Tongue (tissue), 1 donor: ENCODE measurements at regions not wholly inside any gene's neighbourhood (a gene's known extent, or its start where the extent isn't known, plus 50 kb on each side); places are given as distances from the start of the nearest gene placed in this dataset.

ENCODE experiments used
- DNase-seq: peaks from one replicate; pipeline ENCODE4 v3.0.0-alpha.2; 2015

- no peak for DNase-seq
These were observed 115.0 kb upstream of the LGALSL start for GRCh38 chr2:64338910-64339500.

GRCh38 chr2:64341461-64341860, 112.5 kb upstream of the LGALSL start:
- no peak for DNase-seq

GRCh38 chr2:64342195-64343099, 111.5 kb upstream of the LGALSL start:
- DNase-seq: no peak

GRCh38 chr2:64344999-64345576, 108.9 kb upstream of the LGALSL start:
- no peak for DNase-seq

GRCh38 chr2:64345998-64346397, 108.0 kb upstream of the LGALSL start:
- DNase-seq: no peak

GRCh38 chr2:64348386-64349130, 105.4 kb upstream of the LGALSL start:
- peak; percentile 59 for DNase-seq

- no peak for DNase-seq
These were observed 104.8 kb upstream of the LGALSL start for GRCh38 chr2:64349131-64349530.

GRCh38 chr2:64350996-64351395, 103.0 kb upstream of the LGALSL start:
- DNase-seq: no peak

GRCh38 chr2:64352292-64352691, 101.7 kb upstream of the LGALSL start:
- DNase-seq: no peak

- DNase-seq: no peak
These were observed 98.9 kb upstream of the LGALSL start for GRCh38 chr2:64354857-64355680.

- DNase-seq: no peak
These were observed 97.1 kb upstream of the LGALSL start for GRCh38 chr2:64356906-64357305.

GRCh38 chr2:64359171-64359891, 94.6 kb upstream of the LGALSL start:
- DNase-seq: no peak

GRCh38 chr2:64359892-64360657, 93.9 kb upstream of the LGALSL start:
- DNase-seq: peak; percentile 69

GRCh38 chr2:64361151-64361938, 92.6 kb upstream of the LGALSL start:
- no peak for DNase-seq

GRCh38 chr2:64362562-64363026, 91.4 kb upstream of the LGALSL start:
- peak; percentile 8 for DNase-seq

- no peak for DNase-seq
These were observed 90.8 kb upstream of the LGALSL start for GRCh38 chr2:64363140-64363539.

GRCh38 chr2:64363848-64364247, 90.1 kb upstream of the LGALSL start:
- no peak for DNase-seq

- DNase-seq: no peak
These were observed 86.3 kb upstream of the LGALSL start for GRCh38 chr2:64367444-64368232.
